Hindlimb muscle (tissue), 1 donor: ENCODE measurements at regions not wholly inside any gene's neighbourhood (a gene's known extent, or its start where the extent isn't known, plus 50 kb on each side); places are given as distances from the start of the nearest gene placed in this dataset.

ENCODE experiments used
- DNase-seq: peaks from one replicate; pipeline ENCODE4 v3.0.0-alpha.2; 2013

GRCh38 chr10:58885146-58885545 is 291.3 kb upstream of the PHYHIPL start:
- peak; percentile 32 for DNase-seq

GRCh38 chr10:58885686-58886345 is 290.6 kb upstream of the PHYHIPL start:
- DNase-seq = peak; percentile 78

- peak; percentile 30 for DNase-seq
Measured at GRCh38 chr10:58886406-58886805, 290.0 kb upstream of the PHYHIPL start.

GRCh38 chr10:58887474-58887873 is 289.0 kb upstream of the PHYHIPL start:
- no peak for DNase-seq

- no peak for DNase-seq
Measured at GRCh38 chr10:58888957-58889356, 287.5 kb upstream of the PHYHIPL start.

GRCh38 chr10:58892031-58892531 is 284.4 kb upstream of the PHYHIPL start:
- DNase-seq = peak; percentile 38

GRCh38 chr10:58894929-58895328 is 281.5 kb upstream of the PHYHIPL start:
- no peak for DNase-seq

GRCh38 chr10:58896229-58896628 is 280.2 kb upstream of the PHYHIPL start:
- DNase-seq = no peak

GRCh38 chr10:58897236-58897635 is 279.2 kb upstream of the PHYHIPL start:
- DNase-seq = peak; percentile 45

GRCh38 chr10:58897708-58898107 is 278.7 kb upstream of the PHYHIPL start:
- DNase-seq = no peak

GRCh38 chr10:58898854-58899573 is 277.4 kb upstream of the PHYHIPL start:
- DNase-seq = no peak

GRCh38 chr10:58901092-58901646 is 275.3 kb upstream of the PHYHIPL start:
- DNase-seq = no peak

- DNase-seq = no peak
Measured at GRCh38 chr10:58903071-58903470, 273.4 kb upstream of the PHYHIPL start.

GRCh38 chr10:58909881-58910280 is 266.6 kb upstream of the PHYHIPL start:
- DNase-seq = no peak

- DNase-seq = no peak
Measured at GRCh38 chr10:58913717-58914116, 262.7 kb upstream of the PHYHIPL start.

GRCh38 chr10:58918887-58919286 is 257.6 kb upstream of the PHYHIPL start:
- no peak for DNase-seq

GRCh38 chr10:58919927-58920654 is 256.4 kb upstream of the PHYHIPL start:
- no peak for DNase-seq

- no peak for DNase-seq
Measured at GRCh38 chr10:58920655-58921003, 255.8 kb upstream of the PHYHIPL start.

GRCh38 chr10:58921421-58921855 is 255.0 kb upstream of the PHYHIPL start:
- DNase-seq = no peak

GRCh38 chr10:58925381-58925780 is 251.1 kb upstream of the PHYHIPL start:
- DNase-seq = no peak

- DNase-seq = no peak
Measured at GRCh38 chr10:58930500-58930899, 245.9 kb upstream of the PHYHIPL start.

- DNase-seq = no peak
Measured at GRCh38 chr10:58932126-58932525, 244.3 kb upstream of the PHYHIPL start.
